AG09319 (cell line): ENCODE measurements at regions not wholly inside any gene's neighbourhood (a gene's known extent, or its start where the extent isn't known, plus 50 kb on each side); places are given as distances from the start of the nearest gene placed in this dataset.

ENCODE experiments used
- DNase-seq: peaks from one replicate; pipeline ENCODE4 v3.0.0-alpha.2; 2010; ENCODE audit warnings: low read depth; ENCODE audit errors: extremely low read depth
- TF ChIP-seq, protein P1 (sequence below): IDR thresholded peaks from 2 replicates; pipeline ENCODE4 v1.5.1; 2011; ENCODE audit warnings: low read depth, mild to moderate bottlenecking, inconsistent platforms, low read length, moderate library complexity

DNA sequence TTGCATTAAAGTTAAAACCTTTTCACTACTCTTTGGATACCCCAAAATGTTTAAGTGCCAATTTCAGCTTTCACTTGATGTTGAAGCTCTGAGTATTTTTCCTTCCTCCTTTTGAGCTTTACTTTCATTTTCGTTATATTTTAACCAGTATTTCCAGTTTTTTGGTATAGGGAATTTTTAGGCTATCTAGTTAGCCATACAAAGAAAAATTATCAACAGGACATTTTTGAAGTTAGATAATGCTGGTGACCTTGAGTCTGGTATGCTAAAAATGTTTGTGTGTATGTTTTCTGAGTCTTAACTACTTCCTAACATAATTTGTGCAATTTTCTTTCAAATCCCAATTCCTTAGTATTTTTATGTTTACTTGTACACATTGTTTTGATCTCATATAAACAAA is 284.8 kb downstream of the OTOL1 start:
- TF ChIP-seq, protein P1, sequence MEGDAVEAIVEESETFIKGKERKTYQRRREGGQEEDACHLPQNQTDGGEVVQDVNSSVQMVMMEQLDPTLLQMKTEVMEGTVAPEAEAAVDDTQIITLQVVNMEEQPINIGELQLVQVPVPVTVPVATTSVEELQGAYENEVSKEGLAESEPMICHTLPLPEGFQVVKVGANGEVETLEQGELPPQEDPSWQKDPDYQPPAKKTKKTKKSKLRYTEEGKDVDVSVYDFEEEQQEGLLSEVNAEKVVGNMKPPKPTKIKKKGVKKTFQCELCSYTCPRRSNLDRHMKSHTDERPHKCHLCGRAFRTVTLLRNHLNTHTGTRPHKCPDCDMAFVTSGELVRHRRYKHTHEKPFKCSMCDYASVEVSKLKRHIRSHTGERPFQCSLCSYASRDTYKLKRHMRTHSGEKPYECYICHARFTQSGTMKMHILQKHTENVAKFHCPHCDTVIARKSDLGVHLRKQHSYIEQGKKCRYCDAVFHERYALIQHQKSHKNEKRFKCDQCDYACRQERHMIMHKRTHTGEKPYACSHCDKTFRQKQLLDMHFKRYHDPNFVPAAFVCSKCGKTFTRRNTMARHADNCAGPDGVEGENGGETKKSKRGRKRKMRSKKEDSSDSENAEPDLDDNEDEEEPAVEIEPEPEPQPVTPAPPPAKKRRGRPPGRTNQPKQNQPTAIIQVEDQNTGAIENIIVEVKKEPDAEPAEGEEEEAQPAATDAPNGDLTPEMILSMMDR, result no peak
- no peak for DNase-seq

DNA sequence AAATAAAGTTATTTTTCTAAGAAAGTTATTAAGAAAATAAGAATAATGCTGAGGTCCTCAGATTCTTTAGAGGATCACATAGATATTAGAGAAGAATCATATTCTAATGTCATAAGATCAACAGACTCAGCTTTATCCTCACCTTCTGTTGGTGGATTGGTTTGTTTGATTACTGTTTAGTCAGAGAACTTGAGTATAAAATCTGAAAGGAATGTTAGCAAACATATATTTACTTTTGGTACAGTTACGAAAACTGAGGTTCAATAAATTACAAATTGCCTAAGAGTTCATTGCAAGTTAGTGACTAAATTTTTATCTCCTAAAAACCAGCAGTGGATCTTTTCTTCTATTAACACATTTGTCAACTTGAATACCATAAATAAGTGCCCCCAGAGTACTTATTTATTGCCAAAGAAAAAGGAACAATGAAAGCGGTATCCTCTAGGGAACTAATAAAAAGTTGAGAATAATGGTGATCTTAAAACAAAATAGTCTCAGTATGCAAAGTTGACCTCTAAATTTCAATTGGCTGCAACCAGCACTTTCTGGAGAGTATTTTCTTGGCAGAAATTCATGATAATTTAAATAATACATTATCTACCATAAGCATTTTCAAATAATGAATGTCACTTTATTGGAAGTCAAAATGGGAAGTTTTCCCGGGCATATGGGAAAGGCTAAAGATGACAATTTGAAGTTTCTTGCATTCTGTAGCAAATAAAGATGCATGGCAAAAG is 296.8 kb downstream of the OTOL1 start:
- DNase-seq, result no peak
- TF ChIP-seq, protein P1, result no peak

DNA sequence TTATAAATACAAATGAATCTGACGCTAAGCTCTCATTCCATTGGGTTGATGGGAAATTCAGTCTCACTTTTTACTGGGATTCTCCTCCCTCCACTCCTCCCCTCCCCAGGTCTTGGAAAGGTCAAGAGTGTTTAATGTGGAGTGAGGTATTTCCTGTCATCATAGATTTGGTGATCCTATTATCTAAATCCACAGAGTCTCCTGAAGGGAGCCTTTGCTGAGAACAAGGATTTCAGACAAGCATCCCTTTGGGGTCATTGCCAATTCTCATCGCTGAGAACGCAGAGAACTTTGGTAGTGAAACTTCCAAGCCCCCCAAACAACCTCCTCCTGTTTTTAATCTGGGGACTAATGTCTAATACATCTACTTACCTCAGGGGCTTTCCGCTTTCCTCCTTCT is 297.9 kb downstream of the OTOL1 start:
- no peak for DNase-seq
- TF ChIP-seq, protein P1, result no peak

DNA sequence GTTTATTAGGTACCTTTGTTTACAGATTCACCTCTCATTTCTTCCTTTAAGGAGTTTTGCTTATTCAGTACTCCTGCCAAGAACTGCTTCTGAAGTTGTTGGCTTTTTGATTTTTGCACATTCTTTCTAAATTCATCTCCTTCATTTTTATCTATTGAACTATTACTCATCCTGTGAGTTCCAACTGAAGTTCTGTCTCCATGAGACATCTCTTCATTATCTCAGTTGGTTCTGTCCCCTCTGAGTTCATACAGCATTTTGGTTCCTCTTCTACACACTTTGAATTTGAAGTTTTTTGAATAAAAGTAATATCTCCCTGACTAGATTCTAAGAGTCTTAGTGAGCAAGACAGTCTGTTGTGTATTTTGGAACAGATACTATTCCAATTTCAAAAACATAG is 299.7 kb downstream of the OTOL1 start:
- TF ChIP-seq, protein P1, result no peak
- DNase-seq, result no peak

DNA sequence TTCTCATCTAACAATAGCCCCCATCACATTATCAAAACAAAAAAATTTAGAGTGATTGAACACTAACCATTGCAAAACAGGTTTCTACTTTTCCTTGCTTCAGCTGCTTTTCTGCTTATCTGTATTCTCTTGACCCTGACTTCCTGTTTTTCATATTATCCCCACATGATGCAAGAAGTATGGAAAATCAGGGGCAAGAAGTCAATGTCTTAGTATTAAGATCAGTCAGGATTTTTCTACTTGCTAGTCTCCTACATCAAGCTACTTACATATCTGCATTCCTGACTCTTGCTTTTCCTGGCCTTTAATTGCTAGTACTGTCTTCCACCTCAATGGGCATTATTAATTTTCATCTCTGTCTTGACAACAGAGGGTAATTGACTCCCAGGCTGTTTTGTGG is 300.2 kb downstream of the OTOL1 start:
- TF ChIP-seq, protein P1, result no peak
- DNase-seq, result no peak

DNA sequence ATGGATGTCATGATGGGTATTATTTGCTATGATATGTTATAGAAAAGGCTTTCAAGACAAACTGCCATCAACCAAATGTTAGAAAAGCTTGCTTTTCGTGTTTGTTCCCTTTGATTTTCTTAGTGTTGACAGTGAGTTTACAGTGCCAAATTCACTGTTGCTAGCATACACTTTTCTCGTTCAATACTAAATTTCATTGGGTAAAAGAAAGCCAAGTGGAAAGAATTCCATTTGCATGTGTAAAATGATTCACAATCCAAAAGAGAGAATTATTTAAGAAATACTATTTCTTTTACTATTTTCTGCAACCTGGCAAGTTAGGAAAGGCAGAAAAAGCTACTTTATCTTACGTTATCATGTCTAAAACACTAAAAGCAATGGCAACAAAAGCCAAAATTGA is 301.4 kb downstream of the OTOL1 start:
- DNase-seq, result no peak
- TF ChIP-seq, protein P1, result no peak

DNA sequence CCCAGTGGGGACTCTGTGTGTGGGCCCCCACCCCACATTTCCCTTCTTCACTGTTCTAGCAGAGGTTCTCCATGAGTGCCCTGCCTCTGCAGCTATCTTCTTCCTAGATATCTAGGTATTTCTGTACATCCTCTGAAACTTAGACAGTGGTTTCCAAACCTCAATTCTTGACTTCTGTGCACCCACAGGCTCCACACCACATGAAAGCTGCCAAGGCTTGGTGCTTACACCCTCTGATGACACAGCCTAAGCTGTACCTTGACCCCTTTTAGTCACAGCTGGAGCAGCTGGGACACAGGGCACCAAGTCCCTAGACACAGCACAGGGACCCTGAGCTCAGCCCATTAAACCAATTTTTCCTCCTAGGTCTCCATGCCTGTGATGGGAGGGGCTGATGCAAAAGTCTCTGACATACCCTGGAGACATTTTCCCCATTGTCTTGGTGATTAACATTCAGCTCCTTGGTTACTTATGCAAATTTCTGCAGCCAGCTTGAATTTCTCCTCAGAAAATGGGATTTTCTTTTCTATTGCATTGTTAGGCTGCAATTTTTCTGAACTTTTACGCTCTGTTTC is 304.5 kb downstream of the OTOL1 start:
- TF ChIP-seq, protein P1, result no peak

More for the DNA sequence above, 304.5 kb downstream of the OTOL1 start:
- DNase-seq, result no peak
